ENCODE measurements at regions not wholly inside any gene's neighbourhood (a gene's known extent, or its start where the extent isn't known, plus 50 kb on each side); places are given as distances from the start of the nearest gene placed in this dataset.

DNA sequence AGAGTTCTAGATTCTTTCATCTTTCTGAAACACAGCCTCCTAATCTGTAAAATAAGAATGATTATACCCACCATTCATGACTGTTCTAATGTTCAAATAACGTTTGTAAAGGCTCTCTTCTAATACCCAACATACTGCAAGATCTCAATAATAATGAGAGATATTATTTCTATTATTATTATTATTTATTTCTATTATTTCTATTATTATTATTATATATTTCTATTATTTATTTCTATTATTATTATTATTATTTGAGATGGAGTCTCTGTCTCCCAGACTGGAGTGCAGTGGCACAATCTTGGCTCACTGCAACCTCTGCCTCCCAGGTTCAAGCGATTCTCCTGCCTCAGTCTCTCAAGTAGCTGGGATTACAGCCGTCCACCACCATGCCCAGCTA lies 395.5 kb downstream of the EFNB2 start:
- TF ChIP-seq, protein P1, sequence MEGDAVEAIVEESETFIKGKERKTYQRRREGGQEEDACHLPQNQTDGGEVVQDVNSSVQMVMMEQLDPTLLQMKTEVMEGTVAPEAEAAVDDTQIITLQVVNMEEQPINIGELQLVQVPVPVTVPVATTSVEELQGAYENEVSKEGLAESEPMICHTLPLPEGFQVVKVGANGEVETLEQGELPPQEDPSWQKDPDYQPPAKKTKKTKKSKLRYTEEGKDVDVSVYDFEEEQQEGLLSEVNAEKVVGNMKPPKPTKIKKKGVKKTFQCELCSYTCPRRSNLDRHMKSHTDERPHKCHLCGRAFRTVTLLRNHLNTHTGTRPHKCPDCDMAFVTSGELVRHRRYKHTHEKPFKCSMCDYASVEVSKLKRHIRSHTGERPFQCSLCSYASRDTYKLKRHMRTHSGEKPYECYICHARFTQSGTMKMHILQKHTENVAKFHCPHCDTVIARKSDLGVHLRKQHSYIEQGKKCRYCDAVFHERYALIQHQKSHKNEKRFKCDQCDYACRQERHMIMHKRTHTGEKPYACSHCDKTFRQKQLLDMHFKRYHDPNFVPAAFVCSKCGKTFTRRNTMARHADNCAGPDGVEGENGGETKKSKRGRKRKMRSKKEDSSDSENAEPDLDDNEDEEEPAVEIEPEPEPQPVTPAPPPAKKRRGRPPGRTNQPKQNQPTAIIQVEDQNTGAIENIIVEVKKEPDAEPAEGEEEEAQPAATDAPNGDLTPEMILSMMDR (IDR thresholded peaks at IDR 0.05): no peak
- no peak for TF ChIP-seq EP300 (IDR thresholded peaks at IDR 0.05)
